KMS-11 (cell line): ENCODE measurements at regions not wholly inside any gene's neighbourhood (a gene's known extent, or its start where the extent isn't known, plus 50 kb on each side); places are given as distances from the start of the nearest gene placed in this dataset.

Experiments used
- H2AFZ ChIP-seq: fragments of 200-600 bp; sonication (generic); 2 replicates; pipeline ENCODE4 v1.6.1; 2016; ENCODE audit warnings: antibody characterized with exemption, mixed run types, low read depth
- H3K27ac ChIP-seq: fragments of 200-600 bp; sonication (generic); 2 replicates; pipeline ENCODE4 v1.6.1; 2016; ENCODE audit warnings: mild to moderate bottlenecking, mixed run types
- H3K27me3 ChIP-seq: fragments of 200-600 bp; sonication (generic); 2 replicates; pipeline ENCODE4 v1.6.1; 2017; ENCODE audit warnings: mild to moderate bottlenecking, low read depth, mixed run types, moderate library complexity; ENCODE audit not compliant: insufficient read depth
- H3K36me3 ChIP-seq: fragments of 200-600 bp; sonication (generic); 2 replicates; pipeline ENCODE4 v1.6.1; 2017; ENCODE audit warnings: mild to moderate bottlenecking, mixed run types; ENCODE audit not compliant: insufficient read depth
- H3K4me1 ChIP-seq: fragments of 200-600 bp; sonication (generic); 2 replicates; pipeline ENCODE4 v1.6.1; 2016; ENCODE audit warnings: mild to moderate bottlenecking, low read depth, mixed run types; ENCODE audit not compliant: poor library complexity, severe bottlenecking
- H3K4me2 ChIP-seq: fragments of 200-600 bp; sonication (generic); 2 replicates; pipeline ENCODE4 v1.7.0; 2016; ENCODE audit warnings: mild to moderate bottlenecking, mixed run types
- H3K4me3 ChIP-seq: fragments of 200-600 bp; sonication (generic); IDR thresholded peaks from 2 replicates; pipeline ENCODE4 v1.6.1; 2017; ENCODE audit warnings: low read depth, low read length, mixed read lengths; ENCODE audit not compliant: insufficient read depth
- H3K79me2 ChIP-seq: fragments of 200-600 bp; sonication (generic); 2 replicates; pipeline ENCODE4 v1.6.1; 2016; ENCODE audit warnings: low read depth, mixed run types; ENCODE audit not compliant: insufficient read depth
- H3K9ac ChIP-seq: fragments of 200-600 bp; sonication (generic); 2 replicates; pipeline ENCODE4 v1.6.1; 2016; ENCODE audit warnings: mild to moderate bottlenecking, mixed run types
- H4K20me1 ChIP-seq: fragments of 200-600 bp; sonication (generic); 2 replicates; pipeline ENCODE4 v1.6.1; 2016; ENCODE audit warnings: mild to moderate bottlenecking, mixed run types; ENCODE audit not compliant: insufficient read depth
- TF ChIP-seq, protein P1 (sequence below): fragments of 200-600 bp; sonication (generic); conservative IDR thresholded peaks from 2 replicates; pipeline ENCODE4 v1.6.1; 2017; ENCODE audit warnings: low read depth, mild to moderate bottlenecking, antibody characterized with exemption, low read length, moderate library complexity, mixed read lengths

DNA sequence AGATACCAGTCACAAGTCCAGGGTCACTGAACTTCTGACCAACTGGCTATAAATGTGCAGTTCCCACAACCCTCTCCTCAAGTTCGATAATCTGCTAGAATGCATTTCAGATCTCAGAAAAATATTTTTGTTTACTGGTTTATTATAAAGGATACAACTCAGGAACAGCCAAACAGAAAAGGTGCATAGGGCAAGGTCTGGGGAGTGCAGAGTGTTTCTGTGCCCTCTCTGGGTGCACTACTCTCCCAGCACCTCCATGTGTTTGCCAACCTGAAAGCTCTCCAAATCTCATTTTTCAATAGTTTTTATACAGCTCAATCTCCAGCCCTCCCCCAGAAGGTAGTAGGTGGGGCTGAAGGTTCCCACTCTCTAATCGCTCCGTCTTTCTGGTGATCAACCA lies 85.2 kb downstream of the SKA1 start:
- H3K79me2 ChIP-seq = no peaks in the 10 kb centered on the region
- H3K36me3 ChIP-seq = no peaks in the 10 kb centered on the region
- H3K4me1 ChIP-seq = no peaks in the 10 kb centered on the region
- no peak overlapping the region for H3K4me3 ChIP-seq
- H4K20me1 ChIP-seq = no peaks in the 10 kb centered on the region
- TF ChIP-seq, protein P1, sequence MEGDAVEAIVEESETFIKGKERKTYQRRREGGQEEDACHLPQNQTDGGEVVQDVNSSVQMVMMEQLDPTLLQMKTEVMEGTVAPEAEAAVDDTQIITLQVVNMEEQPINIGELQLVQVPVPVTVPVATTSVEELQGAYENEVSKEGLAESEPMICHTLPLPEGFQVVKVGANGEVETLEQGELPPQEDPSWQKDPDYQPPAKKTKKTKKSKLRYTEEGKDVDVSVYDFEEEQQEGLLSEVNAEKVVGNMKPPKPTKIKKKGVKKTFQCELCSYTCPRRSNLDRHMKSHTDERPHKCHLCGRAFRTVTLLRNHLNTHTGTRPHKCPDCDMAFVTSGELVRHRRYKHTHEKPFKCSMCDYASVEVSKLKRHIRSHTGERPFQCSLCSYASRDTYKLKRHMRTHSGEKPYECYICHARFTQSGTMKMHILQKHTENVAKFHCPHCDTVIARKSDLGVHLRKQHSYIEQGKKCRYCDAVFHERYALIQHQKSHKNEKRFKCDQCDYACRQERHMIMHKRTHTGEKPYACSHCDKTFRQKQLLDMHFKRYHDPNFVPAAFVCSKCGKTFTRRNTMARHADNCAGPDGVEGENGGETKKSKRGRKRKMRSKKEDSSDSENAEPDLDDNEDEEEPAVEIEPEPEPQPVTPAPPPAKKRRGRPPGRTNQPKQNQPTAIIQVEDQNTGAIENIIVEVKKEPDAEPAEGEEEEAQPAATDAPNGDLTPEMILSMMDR = no peak
- H3K27me3 ChIP-seq = no peaks in the 10 kb centered on the region
- H3K27ac ChIP-seq = no peak overlapping the region
- H2AFZ ChIP-seq = no peak overlapping the region
- no peak overlapping the region for H3K4me2 ChIP-seq
- H3K9ac ChIP-seq = no peak overlapping the region

DNA sequence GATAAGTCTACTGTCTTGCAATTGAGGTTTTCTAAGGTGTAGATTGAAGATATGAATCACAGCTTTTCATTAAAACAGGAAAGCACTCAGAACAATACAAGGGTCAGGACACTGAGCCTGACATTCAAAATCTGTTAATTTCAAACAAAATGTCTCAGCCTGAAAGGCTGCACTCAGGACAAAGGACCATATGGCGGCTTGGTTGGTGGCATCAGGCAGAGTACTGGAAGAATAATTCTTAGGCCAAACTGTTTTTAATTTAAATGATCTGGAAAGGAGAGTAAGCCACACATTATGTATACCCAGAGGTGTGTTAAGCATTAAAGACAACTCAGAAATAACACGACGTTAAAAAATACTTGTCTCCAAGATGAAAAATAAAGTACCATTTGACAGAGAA lies 85.9 kb downstream of the SKA1 start:
- Histone ChIP-seq H3K4me3 (no peak overlapping the region), H2AFZ (no peak overlapping the region), H3K9ac (no peak overlapping the region), H3K27ac (no peak overlapping the region), H3K79me2 (no peaks in the 10 kb centered on the region), H3K4me1 (no peaks in the 10 kb centered on the region), H3K4me2 (no peak overlapping the region), H4K20me1 (no peaks in the 10 kb centered on the region), H3K27me3 (no peaks in the 10 kb centered on the region), H3K36me3 (no peaks in the 10 kb centered on the region)
- TF ChIP-seq, protein P1 = no peak

DNA sequence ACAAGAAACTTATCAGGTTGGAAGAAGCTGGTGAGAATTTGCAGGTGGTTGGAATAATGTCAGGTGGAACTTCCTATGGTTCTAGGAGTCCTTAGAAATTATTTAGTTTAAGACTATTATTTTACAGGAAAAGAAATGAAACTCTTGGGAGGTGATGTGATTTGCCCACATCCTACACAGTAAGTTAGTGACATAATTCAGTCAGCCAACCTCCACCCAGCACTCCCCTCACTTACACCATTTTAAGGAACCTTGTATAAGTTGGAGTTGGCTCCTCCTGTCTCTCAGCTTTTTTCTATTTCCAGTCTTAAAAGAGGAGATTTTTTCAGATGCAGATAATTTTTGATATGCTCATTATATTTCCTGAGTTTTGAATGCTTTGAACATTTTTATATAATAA lies 86.4 kb downstream of the SKA1 start:
- Histone ChIP-seq H3K9ac (no peak overlapping the region), H3K4me1 (no peaks in the 10 kb centered on the region), H2AFZ (no peak overlapping the region), H3K79me2 (no peaks in the 10 kb centered on the region), H3K4me3 (no peak overlapping the region), H4K20me1 (no peaks in the 10 kb centered on the region), H3K36me3 (no peaks in the 10 kb centered on the region), H3K27me3 (no peaks in the 10 kb centered on the region), H3K27ac (no peak overlapping the region), H3K4me2 (no peak overlapping the region)
- TF ChIP-seq, protein P1 = no peak

DNA sequence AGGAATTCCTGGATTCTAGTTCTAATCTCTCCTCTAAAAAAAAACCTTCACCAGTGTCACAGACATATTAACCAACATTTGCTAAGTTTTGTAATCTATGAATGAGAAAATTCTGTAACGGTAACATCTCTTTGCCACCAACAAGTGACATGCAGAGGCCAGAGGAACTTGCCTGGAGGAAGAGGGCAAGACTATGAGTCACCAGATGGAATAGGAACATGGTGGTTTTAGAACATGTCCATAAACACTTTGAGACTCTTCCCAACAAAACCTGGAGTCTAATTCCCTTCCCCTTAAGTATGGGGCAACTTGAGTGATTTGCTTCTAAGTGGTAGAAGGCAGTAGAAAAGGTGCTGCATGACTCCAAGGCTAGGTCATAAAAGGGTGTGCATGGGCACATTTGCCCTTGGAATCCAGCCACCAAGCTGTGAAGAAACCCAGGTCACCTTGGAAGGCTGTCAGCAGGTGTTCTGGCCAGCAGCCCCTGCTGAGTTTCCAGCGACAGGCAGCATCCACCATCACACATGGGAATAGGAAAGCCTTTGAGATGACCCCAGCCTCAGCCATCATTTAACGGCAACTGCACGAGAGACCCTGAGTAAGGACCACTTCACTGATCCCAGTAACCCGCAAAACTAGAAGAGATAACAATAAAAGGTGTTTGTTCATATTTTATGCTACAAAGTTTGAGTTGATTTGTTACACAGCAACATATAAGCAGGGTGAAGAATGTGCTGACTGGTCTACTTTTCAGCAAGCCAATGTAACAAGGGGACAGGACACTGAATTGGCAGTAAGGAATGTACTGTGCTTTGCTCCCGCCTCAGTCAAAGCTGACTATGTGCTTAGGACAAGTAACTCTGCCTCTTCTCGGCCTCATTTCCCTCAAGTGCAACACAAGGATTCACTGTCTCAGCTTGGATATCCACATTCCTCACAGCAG lies 90.6 kb downstream of the SKA1 start:
- Histone ChIP-seq H3K27me3 (no peaks in the 10 kb centered on the region), H3K9ac (no peak overlapping the region), H3K4me2 (no peak overlapping the region), H3K36me3 (no peaks in the 10 kb centered on the region), H4K20me1 (no peaks in the 10 kb centered on the region), H3K79me2 (no peaks in the 10 kb centered on the region), H2AFZ (no peak overlapping the region), H3K27ac (no peak overlapping the region), H3K4me3 (no peak overlapping the region), H3K4me1 (no peaks in the 10 kb centered on the region)
- TF ChIP-seq, protein P1 = no peak
